ENCODE measurements at regions not wholly inside any gene's neighbourhood (a gene's known extent, or its start where the extent isn't known, plus 50 kb on each side); places are given as distances from the start of the nearest gene placed in this dataset.

- no peaks in the 10 kb centered on the region for H3K27me3 ChIP-seq (ENCODE audit: control insufficient read depth, low read length)
- no peaks in the 10 kb centered on the region for H3K9me3 ChIP-seq (ENCODE audit: control insufficient read depth, insufficient read depth, low read length)
- no peak overlapping the region for H3K4me2 ChIP-seq (ENCODE audit: low read length)
- H3K27ac ChIP-seq (ENCODE audit: low read depth, low read length), result no peak overlapping the region
- H3K4me1 ChIP-seq (ENCODE audit: control insufficient read depth, low read length), result peaks cover 71% of the 10 kb centered on the region
- no peaks in the 10 kb centered on the region for H4K20me1 ChIP-seq (ENCODE audit: control insufficient read depth, insufficient read depth, low read depth, low read length)
- H3K36me3 ChIP-seq (ENCODE audit: control insufficient read depth, low read length), result no peaks in the 10 kb centered on the region
- H3K79me2 ChIP-seq (ENCODE audit: control insufficient read depth, low read length), result no peaks in the 10 kb centered on the region
- TF ChIP-seq CTCF (IDR thresholded peaks at IDR 0.05; ENCODE audit: low read depth, low read length, poor library complexity, severe bottlenecking), result no peak
- no peak for TF ChIP-seq EZH2phosphoT487 (IDR thresholded peaks at IDR 0.05; ENCODE audit: borderline replicate concordance, low read length)
- no peaks in the 10 kb centered on the region for H3F3A ChIP-seq (ENCODE audit: control insufficient read depth, insufficient read depth)
- no peaks in the 10 kb centered on the region for H3K9me2 ChIP-seq (replicated peaks; ENCODE audit: control insufficient read depth, low read length)
- no peak overlapping the region for H3K4me3 ChIP-seq (ENCODE audit: low read length)
These were observed 162.9 kb upstream of the TLE3 start for GRCh38 chr15:70260580-70260979.

- H3K4me3 ChIP-seq (ENCODE audit: low read length), result no peak overlapping the region
- H3K36me3 ChIP-seq (ENCODE audit: control insufficient read depth, low read length), result no peaks in the 10 kb centered on the region
- no peaks in the 10 kb centered on the region for H4K20me1 ChIP-seq (ENCODE audit: control insufficient read depth, insufficient read depth, low read depth, low read length)
- peak overlapping the region; percentile 52 for H3K4me2 ChIP-seq (ENCODE audit: low read length)
- no peaks in the 10 kb centered on the region for H3K27me3 ChIP-seq (ENCODE audit: control insufficient read depth, low read length)
- TF ChIP-seq EZH2phosphoT487 (IDR thresholded peaks at IDR 0.05; ENCODE audit: borderline replicate concordance, low read length) (no peak), CTCF (IDR thresholded peaks at IDR 0.05; ENCODE audit: low read depth, low read length, poor library complexity, severe bottlenecking) (peak; percentile 66)
- H3F3A ChIP-seq (ENCODE audit: control insufficient read depth, insufficient read depth), result no peaks in the 10 kb centered on the region
- no peaks in the 10 kb centered on the region for H3K79me2 ChIP-seq (ENCODE audit: control insufficient read depth, low read length)
- peaks cover 64% of the 10 kb centered on the region for H3K4me1 ChIP-seq (ENCODE audit: control insufficient read depth, low read length)
- no peaks in the 10 kb centered on the region for H3K9me2 ChIP-seq (replicated peaks; ENCODE audit: control insufficient read depth, low read length)
- no peaks in the 10 kb centered on the region for H3K9me3 ChIP-seq (ENCODE audit: control insufficient read depth, insufficient read depth, low read length)
- H3K27ac ChIP-seq (ENCODE audit: low read depth, low read length), result no peak overlapping the region
These were observed 162.2 kb upstream of the TLE3 start for GRCh38 chr15:70259640-70260508.

- TF ChIP-seq CTCF (IDR thresholded peaks at IDR 0.05; ENCODE audit: low read depth, low read length, poor library complexity, severe bottlenecking) (no peak), EZH2phosphoT487 (IDR thresholded peaks at IDR 0.05; ENCODE audit: borderline replicate concordance, low read length) (no peak)
- peaks cover 56% of the 10 kb centered on the region for H3K4me1 ChIP-seq (ENCODE audit: control insufficient read depth, low read length)
- H3K4me2 ChIP-seq (ENCODE audit: low read length), result peak overlapping the region; percentile 52
- H3K79me2 ChIP-seq (ENCODE audit: control insufficient read depth, low read length), result no peaks in the 10 kb centered on the region
- no peak overlapping the region for H3K27ac ChIP-seq (ENCODE audit: low read depth, low read length)
- no peaks in the 10 kb centered on the region for H3K9me3 ChIP-seq (ENCODE audit: control insufficient read depth, insufficient read depth, low read length)
- no peaks in the 10 kb centered on the region for H3K9me2 ChIP-seq (replicated peaks; ENCODE audit: control insufficient read depth, low read length)
- H3K4me3 ChIP-seq (ENCODE audit: low read length), result peak overlapping the region; percentile 43
- H3K27me3 ChIP-seq (ENCODE audit: control insufficient read depth, low read length), result no peaks in the 10 kb centered on the region
- no peaks in the 10 kb centered on the region for H4K20me1 ChIP-seq (ENCODE audit: control insufficient read depth, insufficient read depth, low read depth, low read length)
- H3K36me3 ChIP-seq (ENCODE audit: control insufficient read depth, low read length), result no peaks in the 10 kb centered on the region
- H3F3A ChIP-seq (ENCODE audit: control insufficient read depth, insufficient read depth), result no peaks in the 10 kb centered on the region
These were observed 161.3 kb upstream of the TLE3 start for GRCh38 chr15:70259028-70259424.
